ENCODE measurements at regions not wholly inside any gene's neighbourhood (a gene's known extent, or its start where the extent isn't known, plus 50 kb on each side); places are given as distances from the start of the nearest gene placed in this dataset.

GRCh38 chr9:84512493-84512892 lies 157.0 kb upstream of the NTRK2 start:
- TF ChIP-seq, protein P1, sequence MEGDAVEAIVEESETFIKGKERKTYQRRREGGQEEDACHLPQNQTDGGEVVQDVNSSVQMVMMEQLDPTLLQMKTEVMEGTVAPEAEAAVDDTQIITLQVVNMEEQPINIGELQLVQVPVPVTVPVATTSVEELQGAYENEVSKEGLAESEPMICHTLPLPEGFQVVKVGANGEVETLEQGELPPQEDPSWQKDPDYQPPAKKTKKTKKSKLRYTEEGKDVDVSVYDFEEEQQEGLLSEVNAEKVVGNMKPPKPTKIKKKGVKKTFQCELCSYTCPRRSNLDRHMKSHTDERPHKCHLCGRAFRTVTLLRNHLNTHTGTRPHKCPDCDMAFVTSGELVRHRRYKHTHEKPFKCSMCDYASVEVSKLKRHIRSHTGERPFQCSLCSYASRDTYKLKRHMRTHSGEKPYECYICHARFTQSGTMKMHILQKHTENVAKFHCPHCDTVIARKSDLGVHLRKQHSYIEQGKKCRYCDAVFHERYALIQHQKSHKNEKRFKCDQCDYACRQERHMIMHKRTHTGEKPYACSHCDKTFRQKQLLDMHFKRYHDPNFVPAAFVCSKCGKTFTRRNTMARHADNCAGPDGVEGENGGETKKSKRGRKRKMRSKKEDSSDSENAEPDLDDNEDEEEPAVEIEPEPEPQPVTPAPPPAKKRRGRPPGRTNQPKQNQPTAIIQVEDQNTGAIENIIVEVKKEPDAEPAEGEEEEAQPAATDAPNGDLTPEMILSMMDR (IDR thresholded peaks at IDR 0.05; ENCODE audit: poor library complexity), result no peak
- TF ChIP-seq EZH2 (IDR thresholded peaks at IDR 0.05; ENCODE audit: borderline replicate concordance) (no peak), EZH2phosphoT487 (IDR thresholded peaks at IDR 0.05; ENCODE audit: low read depth, severe bottlenecking, unreplicated experiment) (no peak)
